Loucy (cell line): ENCODE measurements at regions not wholly inside any gene's neighbourhood (a gene's known extent, or its start where the extent isn't known, plus 50 kb on each side); places are given as distances from the start of the nearest gene placed in this dataset.

ENCODE experiments used
- H2AFZ ChIP-seq: fragments of 200-600 bp; sonication (generic); 2 replicates; pipeline ENCODE4 v1.6.0; 2016; ENCODE audit warnings: antibody characterized with exemption, mild to moderate bottlenecking, low read length, moderate library complexity
- H3F3A ChIP-seq: fragments of 200-600 bp; 2 replicates; pipeline ENCODE4 v1.6.0; 2016; ENCODE audit warnings: antibody characterized with exemption, low read depth, mild to moderate bottlenecking
- H3K27me3 ChIP-seq: fragments of 200-600 bp; sonication (generic); 2 replicates; pipeline ENCODE4 v1.6.1; 2014; ENCODE audit warnings: low read length, mild to moderate bottlenecking; ENCODE audit not compliant: insufficient read depth, poor library complexity, severe bottlenecking
- H3K36me3 ChIP-seq: fragments of 200-600 bp; sonication (generic); 2 replicates; pipeline ENCODE4 v1.6.1; 2016; ENCODE audit warnings: low read length; ENCODE audit not compliant: insufficient read depth
- H3K4me1 ChIP-seq: fragments of 200-600 bp; sonication (generic); 2 replicates; pipeline ENCODE4 v1.5.1; 2014; ENCODE audit warnings: low read length, mild to moderate bottlenecking; ENCODE audit not compliant: insufficient read depth, poor library complexity, severe bottlenecking
- H3K4me2 ChIP-seq: fragments of 200-600 bp; sonication (generic); 2 replicates; pipeline ENCODE4 v1.6.0; 2014; ENCODE audit warnings: antibody characterized with exemption, low read length, low read depth, mild to moderate bottlenecking; ENCODE audit not compliant: poor library complexity, severe bottlenecking
- H3K4me3 ChIP-seq: fragments of 200-600 bp; sonication (generic); 2 replicates; pipeline ENCODE4 v1.5.1; 2014; ENCODE audit warnings: low read length, mild to moderate bottlenecking, mixed read lengths; ENCODE audit not compliant: poor library complexity, severe bottlenecking
- H3K79me2 ChIP-seq: fragments of 200-600 bp; sonication (generic); 2 replicates; pipeline ENCODE4 v1.6.1; 2014; ENCODE audit warnings: low read length; ENCODE audit not compliant: insufficient read depth
- H3K9ac ChIP-seq: fragments of 200-600 bp; sonication (generic); 2 replicates; pipeline ENCODE4 v1.6.0; 2014; ENCODE audit warnings: mild to moderate bottlenecking, low read depth, low read length, moderate library complexity; ENCODE audit not compliant: poor library complexity, severe bottlenecking
- H3K9me2 ChIP-seq: fragments of 200-600 bp; sonication (generic); replicated peaks from 2 replicates; pipeline ENCODE4 v1.6.1; 2016; ENCODE audit warnings: low read depth, low read length, mixed read lengths
- H3K9me3 ChIP-seq: fragments of 200-600 bp; sonication (generic); 2 replicates; pipeline ENCODE4 v1.6.1; 2014; ENCODE audit warnings: mild to moderate bottlenecking, antibody characterized with exemption, low read length, low read depth; ENCODE audit not compliant: insufficient read depth
- H4K20me1 ChIP-seq: fragments of 200-600 bp; sonication (generic); 2 replicates; pipeline ENCODE4 v1.6.0; 2014; ENCODE audit warnings: antibody characterized with exemption, low read length, mild to moderate bottlenecking; ENCODE audit not compliant: insufficient read depth, poor library complexity, severe bottlenecking
- EZH2phosphoT487 ChIP-seq: fragments of 200-600 bp; IDR thresholded peaks from 2 replicates; pipeline ENCODE4 v1.6.1; 2018; ENCODE audit warnings: antibody characterized with exemption, mild to moderate bottlenecking, moderate library complexity, borderline replicate concordance
- TF ChIP-seq, protein P1 (sequence below): fragments of 200-600 bp; sonication (generic); conservative IDR thresholded peaks from 2 replicates; pipeline ENCODE4 v1.5.1; 2014; ENCODE audit warnings: mild to moderate bottlenecking, antibody characterized with exemption, low read length

- no peaks in the 10 kb centered on the region for H3K4me1 ChIP-seq
- no peaks in the 10 kb centered on the region for H3K9me2 ChIP-seq
- no peak overlapping the region for H3K4me3 ChIP-seq
- no peaks in the 10 kb centered on the region for H3K27me3 ChIP-seq
- H4K20me1 ChIP-seq, result no peaks in the 10 kb centered on the region
- no peaks in the 10 kb centered on the region for H3F3A ChIP-seq
- no peaks in the 10 kb centered on the region for H3K79me2 ChIP-seq
- TF ChIP-seq, protein P1, sequence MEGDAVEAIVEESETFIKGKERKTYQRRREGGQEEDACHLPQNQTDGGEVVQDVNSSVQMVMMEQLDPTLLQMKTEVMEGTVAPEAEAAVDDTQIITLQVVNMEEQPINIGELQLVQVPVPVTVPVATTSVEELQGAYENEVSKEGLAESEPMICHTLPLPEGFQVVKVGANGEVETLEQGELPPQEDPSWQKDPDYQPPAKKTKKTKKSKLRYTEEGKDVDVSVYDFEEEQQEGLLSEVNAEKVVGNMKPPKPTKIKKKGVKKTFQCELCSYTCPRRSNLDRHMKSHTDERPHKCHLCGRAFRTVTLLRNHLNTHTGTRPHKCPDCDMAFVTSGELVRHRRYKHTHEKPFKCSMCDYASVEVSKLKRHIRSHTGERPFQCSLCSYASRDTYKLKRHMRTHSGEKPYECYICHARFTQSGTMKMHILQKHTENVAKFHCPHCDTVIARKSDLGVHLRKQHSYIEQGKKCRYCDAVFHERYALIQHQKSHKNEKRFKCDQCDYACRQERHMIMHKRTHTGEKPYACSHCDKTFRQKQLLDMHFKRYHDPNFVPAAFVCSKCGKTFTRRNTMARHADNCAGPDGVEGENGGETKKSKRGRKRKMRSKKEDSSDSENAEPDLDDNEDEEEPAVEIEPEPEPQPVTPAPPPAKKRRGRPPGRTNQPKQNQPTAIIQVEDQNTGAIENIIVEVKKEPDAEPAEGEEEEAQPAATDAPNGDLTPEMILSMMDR, result no peak
- TF ChIP-seq EZH2phosphoT487, result no peak
- H2AFZ ChIP-seq, result no peak overlapping the region
- no peak overlapping the region for H3K4me2 ChIP-seq
- H3K9ac ChIP-seq, result no peak overlapping the region
- H3K9me3 ChIP-seq, result no peaks in the 10 kb centered on the region
- no peaks in the 10 kb centered on the region for H3K36me3 ChIP-seq
These were observed 89.9 kb downstream of the INHBB start for GRCh38 chr2:120435671-120436459.

DNA sequence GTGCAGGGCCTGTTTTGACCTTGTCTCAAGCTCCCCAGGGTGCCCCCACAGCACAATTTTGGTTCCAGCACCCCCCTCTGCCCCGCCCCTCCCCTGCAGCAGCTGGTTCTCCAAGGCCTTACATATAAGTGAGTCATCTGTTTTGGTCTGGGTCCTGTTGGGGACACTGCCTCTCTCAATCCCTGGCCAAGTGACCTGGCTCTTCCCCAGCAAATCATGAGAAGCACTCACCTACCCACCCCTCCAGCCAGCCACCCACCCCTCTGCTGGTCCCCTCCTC, 90.5 kb downstream of the INHBB start:
- no peaks in the 10 kb centered on the region for H3K79me2 ChIP-seq
- H4K20me1 ChIP-seq, result no peaks in the 10 kb centered on the region
- no peaks in the 10 kb centered on the region for H3K27me3 ChIP-seq
- TF ChIP-seq, protein P1, result no peak
- no peak for TF ChIP-seq EZH2phosphoT487
- H3K4me2 ChIP-seq, result no peak overlapping the region
- no peaks in the 10 kb centered on the region for H3K9me3 ChIP-seq
- H3K4me1 ChIP-seq, result no peaks in the 10 kb centered on the region
- no peaks in the 10 kb centered on the region for H3F3A ChIP-seq
- no peak overlapping the region for H3K9ac ChIP-seq
- H2AFZ ChIP-seq, result no peak overlapping the region
- no peaks in the 10 kb centered on the region for H3K9me2 ChIP-seq
- no peaks in the 10 kb centered on the region for H3K36me3 ChIP-seq
- H3K4me3 ChIP-seq, result no peak overlapping the region

GRCh38 chr2:120436885-120437603, 91.1 kb downstream of the INHBB start:
- Histone ChIP-seq H3F3A (no peaks in the 10 kb centered on the region), H3K79me2 (no peaks in the 10 kb centered on the region), H3K36me3 (no peaks in the 10 kb centered on the region), H4K20me1 (no peaks in the 10 kb centered on the region), H3K4me3 (no peak overlapping the region), H3K9ac (no peak overlapping the region), H3K9me3 (no peaks in the 10 kb centered on the region), H3K9me2 (no peaks in the 10 kb centered on the region), H2AFZ (no peak overlapping the region), H3K4me1 (no peaks in the 10 kb centered on the region), H3K4me2 (no peak overlapping the region), H3K27me3 (no peaks in the 10 kb centered on the region)
- TF ChIP-seq, protein P1, result peak; percentile 61
- no peak for TF ChIP-seq EZH2phosphoT487
